Vagina (tissue), 2 donors: ENCODE measurements at regions not wholly inside any gene's neighbourhood (a gene's known extent, or its start where the extent isn't known, plus 50 kb on each side); places are given as distances from the start of the nearest gene placed in this dataset.

Experiments used
- DNase-seq, 2 donors: peaks; one replicate each; pipeline ENCODE4 v3.0.0-alpha.2; 2017; ENCODE audit errors: extremely low spot score in 2 of 2
- H3K27ac ChIP-seq: fragments of 200-600 bp; sonication (generic); one replicate; pipeline ENCODE4 v1.5.1; 2019
- H3K27me3 ChIP-seq: fragments of 200-600 bp; sonication (generic); one replicate; pipeline ENCODE4 v1.5.1; 2019
- H3K36me3 ChIP-seq, 2 donors: fragments of 200-600 bp; sonication (generic); one replicate each; pipeline ENCODE4 v1.5.1; 2017 to 2019
- H3K4me1 ChIP-seq: fragments of 200-600 bp; sonication (generic); one replicate; pipeline ENCODE4 v1.5.1; 2019
- H3K4me3 ChIP-seq, 2 donors: fragments of 200-600 bp; sonication (generic); 1 replicate in 1 of 2; 2 replicates in 1 of 2; pipeline ENCODE4 v1.5.1; 2016 to 2019
- H3K9me3 ChIP-seq: fragments of 200-600 bp; sonication (generic); one replicate; pipeline ENCODE4 v1.5.1; 2019
- POLR2A ChIP-seq, 2 donors: fragments of 450-650 bp; IDR thresholded peaks; one replicate each; pipeline ENCODE4 v1.6.1; 2017; ENCODE audit warnings: antibody characterized with exemption in 2 of 2, mild to moderate bottlenecking in 2 of 2, moderate library complexity in 2 of 2
- POLR2AphosphoS5 ChIP-seq, 2 donors: sonication (generic); formaldehyde crosslinking; IDR thresholded peaks; one replicate each; pipeline ENCODE4 v1.9.0; 2017; ENCODE audit warnings: antibody characterized with exemption in 2 of 2, mild to moderate bottlenecking in 2 of 2, low read depth in 1 of 2; ENCODE audit not compliant: insufficient read depth in 1 of 2
- intact Hi-C: fragments of 100-400 bp; cut with DNase I; formaldehyde crosslinking; loops from one replicate; pipeline ENCODE4 v1.15.1; 2023
- TF ChIP-seq, protein P1 (sequence below), 3 experiments: fragments of 450-650 bp in 2 of 3; fragments of 200-600 bp in 1 of 3; sonication (generic) in 1 of 3; IDR thresholded peaks; one replicate each; pipeline ENCODE4 v1.5.1; 2017 to 2019; ENCODE audit warnings: antibody characterized with exemption in 3 of 3, mild to moderate bottlenecking in 2 of 3, moderate library complexity in 2 of 3

DNA sequence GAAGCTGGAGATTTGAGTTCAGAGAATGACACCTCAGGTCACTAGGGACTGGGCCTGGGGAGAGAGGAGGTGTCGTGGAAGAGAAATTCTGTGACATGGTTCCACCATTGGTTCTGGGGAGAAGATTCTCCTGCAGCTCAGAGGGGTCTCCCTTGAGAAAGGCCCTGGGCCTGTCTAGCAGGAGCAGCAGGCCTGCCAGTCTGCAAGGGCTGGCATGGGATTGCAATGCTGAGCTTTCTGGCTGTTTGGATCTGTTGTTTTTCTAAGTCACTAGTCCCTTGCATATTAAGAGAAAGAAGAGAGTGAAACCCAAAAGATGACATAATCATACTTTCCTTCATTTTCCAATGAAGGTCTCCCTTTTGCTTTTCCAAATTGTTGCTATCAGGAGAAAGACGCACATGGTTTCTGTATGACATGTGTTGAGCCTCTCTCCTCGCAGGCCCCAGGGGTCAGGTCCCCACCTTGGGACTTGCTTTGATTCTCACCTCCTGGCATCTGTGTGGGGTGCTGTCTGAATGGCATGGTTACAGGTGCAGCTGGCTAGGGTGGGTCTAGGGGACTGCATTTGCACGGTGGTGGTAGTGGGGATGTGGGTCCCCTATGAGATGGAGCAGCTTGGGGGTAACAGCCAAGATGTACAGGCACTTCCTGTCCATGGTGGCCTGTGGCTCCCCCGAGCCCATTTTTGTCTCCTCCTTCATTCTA lies 117.8 kb downstream of the GLI2 start:
- no peak overlapping the region for H3K27ac ChIP-seq
- peaks cover 7% of the 10 kb centered on the region for H3K4me1 ChIP-seq
- DNase-seq: no peak
- peaks cover 3% of the 10 kb centered on the region for H3K9me3 ChIP-seq
- intact Hi-C loops: no loop called here
- TF ChIP-seq POLR2AphosphoS5 (IDR thresholded peaks at IDR 0.05; ENCODE audit: insufficient read depth in 1 of 2, low read depth in 1 of 2) (no peak), POLR2A (IDR thresholded peaks at IDR 0.05) (no peak)
- TF ChIP-seq, protein P1, sequence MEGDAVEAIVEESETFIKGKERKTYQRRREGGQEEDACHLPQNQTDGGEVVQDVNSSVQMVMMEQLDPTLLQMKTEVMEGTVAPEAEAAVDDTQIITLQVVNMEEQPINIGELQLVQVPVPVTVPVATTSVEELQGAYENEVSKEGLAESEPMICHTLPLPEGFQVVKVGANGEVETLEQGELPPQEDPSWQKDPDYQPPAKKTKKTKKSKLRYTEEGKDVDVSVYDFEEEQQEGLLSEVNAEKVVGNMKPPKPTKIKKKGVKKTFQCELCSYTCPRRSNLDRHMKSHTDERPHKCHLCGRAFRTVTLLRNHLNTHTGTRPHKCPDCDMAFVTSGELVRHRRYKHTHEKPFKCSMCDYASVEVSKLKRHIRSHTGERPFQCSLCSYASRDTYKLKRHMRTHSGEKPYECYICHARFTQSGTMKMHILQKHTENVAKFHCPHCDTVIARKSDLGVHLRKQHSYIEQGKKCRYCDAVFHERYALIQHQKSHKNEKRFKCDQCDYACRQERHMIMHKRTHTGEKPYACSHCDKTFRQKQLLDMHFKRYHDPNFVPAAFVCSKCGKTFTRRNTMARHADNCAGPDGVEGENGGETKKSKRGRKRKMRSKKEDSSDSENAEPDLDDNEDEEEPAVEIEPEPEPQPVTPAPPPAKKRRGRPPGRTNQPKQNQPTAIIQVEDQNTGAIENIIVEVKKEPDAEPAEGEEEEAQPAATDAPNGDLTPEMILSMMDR (IDR thresholded peaks at IDR 0.05): no peak
- no peak overlapping the region for H3K4me3 ChIP-seq
- H3K27me3 ChIP-seq: no peaks in the 10 kb centered on the region
- H3K36me3 ChIP-seq: no peaks in the 10 kb centered on the region

DNA sequence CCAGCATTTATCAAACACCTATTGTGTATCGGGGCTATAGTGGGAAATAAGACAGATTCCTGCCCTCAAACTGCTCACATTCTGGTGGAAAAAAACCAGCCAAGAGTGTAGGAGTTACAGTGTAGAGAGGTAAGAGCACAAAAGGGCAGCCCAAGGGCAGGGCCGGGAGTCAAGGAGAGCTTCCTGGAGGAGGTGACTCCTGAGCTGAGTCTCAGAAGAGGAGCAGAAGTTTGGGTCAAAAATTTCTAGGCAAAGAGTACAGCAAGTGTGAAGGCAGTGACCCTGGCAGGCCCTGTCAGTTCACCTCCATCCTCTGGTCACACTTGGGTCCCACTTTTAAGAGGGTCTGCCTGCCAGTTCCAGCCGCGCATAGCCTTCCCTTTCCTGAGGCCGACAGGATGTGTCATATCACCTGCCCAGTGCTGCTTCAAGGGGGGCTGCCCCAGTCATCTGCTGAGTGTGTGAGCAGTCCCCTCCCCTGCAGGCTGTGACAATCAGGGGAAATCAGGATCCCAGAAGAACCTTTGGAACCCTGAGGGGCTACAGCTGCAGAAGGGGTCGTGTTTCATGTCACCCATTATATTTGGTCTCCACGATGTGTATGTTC lies 118.4 kb downstream of the GLI2 start:
- intact Hi-C loops: no loop called here
- DNase-seq: no peak
- no peaks in the 10 kb centered on the region for H3K36me3 ChIP-seq
- H3K9me3 ChIP-seq: no peaks in the 10 kb centered on the region
- H3K27me3 ChIP-seq: no peaks in the 10 kb centered on the region
- H3K27ac ChIP-seq: no peak overlapping the region
- no peak overlapping the region for H3K4me3 ChIP-seq
- H3K4me1 ChIP-seq: peaks cover 12% of the 10 kb centered on the region
- no peak for TF ChIP-seq POLR2A (IDR thresholded peaks at IDR 0.05)
- TF ChIP-seq, protein P1 (IDR thresholded peaks at IDR 0.05): no peak
- TF ChIP-seq POLR2AphosphoS5 (IDR thresholded peaks at IDR 0.05; ENCODE audit: insufficient read depth in 1 of 2, low read depth in 1 of 2): no peak

DNA sequence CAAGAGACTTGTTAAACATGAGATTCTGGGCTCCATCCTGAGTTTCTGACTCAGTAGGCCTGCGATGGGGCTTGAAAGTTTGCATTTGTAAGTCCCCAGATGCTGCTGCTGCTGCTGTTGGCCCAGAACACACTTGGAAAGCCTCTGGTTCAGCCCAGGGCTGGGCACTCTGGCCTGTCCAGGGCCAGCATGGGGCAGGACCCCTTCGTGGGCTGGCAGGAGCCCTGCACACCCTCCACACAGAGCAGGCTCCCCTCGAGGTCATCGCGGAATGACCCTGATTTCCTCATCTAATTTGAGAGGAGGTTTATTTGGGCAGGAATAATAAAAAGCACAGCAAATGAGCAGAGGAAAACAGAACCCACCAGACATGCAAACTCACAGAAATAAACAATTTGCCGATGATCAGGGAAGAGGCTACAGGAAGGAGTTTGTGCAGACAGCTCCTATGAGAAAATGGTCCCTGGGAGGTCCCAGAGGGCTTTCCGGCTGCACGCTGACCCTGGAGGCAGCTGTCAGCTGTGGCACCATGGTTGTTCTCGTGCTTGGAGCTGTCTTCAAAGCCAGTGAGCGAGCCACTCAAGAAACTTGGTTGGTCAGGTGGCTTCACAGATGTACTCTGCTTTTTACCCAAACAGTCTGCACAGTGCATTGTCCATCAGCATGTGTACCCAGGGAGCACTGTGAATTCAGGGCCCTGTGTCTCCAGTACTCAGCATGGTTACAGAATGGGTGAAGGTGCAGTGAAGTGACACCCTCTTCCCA lies 119.3 kb downstream of the GLI2 start:
- TF ChIP-seq POLR2A (IDR thresholded peaks at IDR 0.05): no peak
- TF ChIP-seq, protein P1 (IDR thresholded peaks at IDR 0.05): no peak
- Histone ChIP-seq H3K27me3 (no peaks in the 10 kb centered on the region), H3K9me3 (no peaks in the 10 kb centered on the region), H3K36me3 (no peaks in the 10 kb centered on the region), H3K4me3 (no peak overlapping the region), H3K4me1 (peaks cover 13% of the 10 kb centered on the region), H3K27ac (no peak overlapping the region)
- intact Hi-C loops: no loop called here
- DNase-seq: no peak

DNA sequence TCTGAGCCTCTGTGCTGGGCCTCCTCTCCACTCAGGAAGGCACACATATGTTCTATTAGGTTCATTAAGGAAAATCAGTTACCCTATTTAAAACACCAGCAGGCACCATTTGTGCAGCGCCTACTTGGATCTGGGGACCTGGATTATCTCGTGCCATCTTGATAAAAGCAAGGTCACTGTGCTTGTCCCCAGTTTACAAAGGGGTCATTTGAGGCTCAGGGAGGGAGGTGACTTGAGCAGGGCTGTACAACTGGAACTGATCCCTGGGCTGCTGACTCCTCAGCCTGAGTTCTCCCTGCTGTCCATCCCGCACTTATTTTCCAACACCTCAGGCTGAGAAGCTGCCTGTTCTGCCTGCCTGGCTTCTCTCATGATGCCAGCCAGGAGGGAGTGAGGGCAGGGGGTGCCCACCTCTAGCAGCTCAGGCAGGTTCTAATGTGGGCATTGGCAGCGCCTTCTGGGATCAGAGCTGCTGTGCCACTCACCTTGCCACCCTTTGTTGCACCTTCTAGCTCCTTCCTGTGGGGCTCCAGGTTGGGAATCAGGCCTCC lies 120.3 kb downstream of the GLI2 start:
- TF ChIP-seq POLR2A (IDR thresholded peaks at IDR 0.05): no peak
- TF ChIP-seq, protein P1 (IDR thresholded peaks at IDR 0.05): no peak
- TF ChIP-seq POLR2AphosphoS5 (IDR thresholded peaks at IDR 0.05; ENCODE audit: insufficient read depth in 1 of 2, low read depth in 1 of 2): no peak
- intact Hi-C loops: no loop called here
- H3K27ac ChIP-seq: no peak overlapping the region

More for the DNA sequence above, 120.3 kb downstream of the GLI2 start:
- Histone ChIP-seq H3K9me3 (no peaks in the 10 kb centered on the region), H3K27me3 (no peaks in the 10 kb centered on the region), H3K4me1 (peaks cover 13% of the 10 kb centered on the region), H3K36me3 (no peaks in the 10 kb centered on the region), H3K4me3 (no peak overlapping the region)
- DNase-seq: no peak
